ENCODE measurements at regions not wholly inside any gene's neighbourhood (a gene's known extent, or its start where the extent isn't known, plus 50 kb on each side); places are given as distances from the start of the nearest gene placed in this dataset.

- ChIA-PET POLR2A (ENCODE audit: low non-redundant PET) (no interaction called here), CTCF (interaction anchor here (0.5 to 1.2 kb wide), 2 partner anchors 9 to 1886 kb away, joined by 3 to 4 read pairs; no protein-coding TSS in a partner anchor)
- TF ChIP-seq, protein P1, sequence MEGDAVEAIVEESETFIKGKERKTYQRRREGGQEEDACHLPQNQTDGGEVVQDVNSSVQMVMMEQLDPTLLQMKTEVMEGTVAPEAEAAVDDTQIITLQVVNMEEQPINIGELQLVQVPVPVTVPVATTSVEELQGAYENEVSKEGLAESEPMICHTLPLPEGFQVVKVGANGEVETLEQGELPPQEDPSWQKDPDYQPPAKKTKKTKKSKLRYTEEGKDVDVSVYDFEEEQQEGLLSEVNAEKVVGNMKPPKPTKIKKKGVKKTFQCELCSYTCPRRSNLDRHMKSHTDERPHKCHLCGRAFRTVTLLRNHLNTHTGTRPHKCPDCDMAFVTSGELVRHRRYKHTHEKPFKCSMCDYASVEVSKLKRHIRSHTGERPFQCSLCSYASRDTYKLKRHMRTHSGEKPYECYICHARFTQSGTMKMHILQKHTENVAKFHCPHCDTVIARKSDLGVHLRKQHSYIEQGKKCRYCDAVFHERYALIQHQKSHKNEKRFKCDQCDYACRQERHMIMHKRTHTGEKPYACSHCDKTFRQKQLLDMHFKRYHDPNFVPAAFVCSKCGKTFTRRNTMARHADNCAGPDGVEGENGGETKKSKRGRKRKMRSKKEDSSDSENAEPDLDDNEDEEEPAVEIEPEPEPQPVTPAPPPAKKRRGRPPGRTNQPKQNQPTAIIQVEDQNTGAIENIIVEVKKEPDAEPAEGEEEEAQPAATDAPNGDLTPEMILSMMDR (conservative IDR thresholded peaks at IDR 0.05; ENCODE audit: low read depth) = 0 out of 2 replicates have a peak, but pooled peaks have one; percentile 15
- no peak overlapping the region for H3K27ac ChIP-seq
- DNase-seq (ENCODE audit: low spot score) = peak; percentile 2
Observed at GRCh38 chr3:146382386-146382785, 87.0 kb downstream of the PLSCR2 start.

GRCh38 chr3:146380046-146380445, 89.3 kb downstream of the PLSCR2 start:
- H3K27ac ChIP-seq = no peak overlapping the region
- CTCF ChIA-PET = no interaction called here
- TF ChIP-seq, protein P1 (conservative IDR thresholded peaks at IDR 0.05; ENCODE audit: low read depth) = no peak
- POLR2A ChIA-PET (ENCODE audit: low non-redundant PET) = no interaction called here
- DNase-seq (ENCODE audit: low spot score) = no peak

GRCh38 chr3:146375219-146375618, 94.1 kb downstream of the PLSCR2 start:
- TF ChIP-seq, protein P1 (conservative IDR thresholded peaks at IDR 0.05; ENCODE audit: low read depth) = no peak
- DNase-seq (ENCODE audit: low spot score) = no peak
- ChIA-PET POLR2A (ENCODE audit: low non-redundant PET) (no interaction called here), CTCF (no interaction called here)
- H3K27ac ChIP-seq = no peak overlapping the region

- POLR2A ChIA-PET (ENCODE audit: low non-redundant PET) = no interaction called here
- TF ChIP-seq, protein P1 (conservative IDR thresholded peaks at IDR 0.05; ENCODE audit: low read depth) = no peak
- CTCF ChIA-PET = interaction anchor here (1.4 kb wide), 1 partner anchor 8 kb away, joined by 3 read pairs; no protein-coding TSS in a partner anchor
- H3K27ac ChIP-seq = no peak overlapping the region
- DNase-seq (ENCODE audit: low spot score) = no peak
Observed at GRCh38 chr3:146374146-146374545, 95.2 kb downstream of the PLSCR2 start.

- TF ChIP-seq, protein P1 (conservative IDR thresholded peaks at IDR 0.05; ENCODE audit: low read depth) = no peak
- ChIA-PET POLR2A (ENCODE audit: low non-redundant PET) (no interaction called here), CTCF (interaction anchor here (0.7 kb wide), 1 partner anchor 19 kb away, joined by 3 read pairs; no protein-coding TSS in a partner anchor)
- DNase-seq (ENCODE audit: low spot score) = no peak
- H3K27ac ChIP-seq = no peak overlapping the region
Observed at GRCh38 chr3:146371902-146372301, 97.5 kb downstream of the PLSCR2 start.

- H3K27ac ChIP-seq = no peak overlapping the region
- POLR2A ChIA-PET (ENCODE audit: low non-redundant PET) = no interaction called here
- no peak for DNase-seq (ENCODE audit: low spot score)
- TF ChIP-seq, protein P1 (conservative IDR thresholded peaks at IDR 0.05; ENCODE audit: low read depth) = no peak
- CTCF ChIA-PET = interaction anchor here (0.6 kb wide), 1 partner anchor 216 kb away, joined by 3 read pairs; no protein-coding TSS in a partner anchor
Observed at GRCh38 chr3:146368882-146369523, 100.4 kb downstream of the PLSCR2 start.
